ENCODE measurements at regions not wholly inside any gene's neighbourhood (a gene's known extent, or its start where the extent isn't known, plus 50 kb on each side); places are given as distances from the start of the nearest gene placed in this dataset.

GRCh38 chr10:7507887-7508726, 97.3 kb upstream of the SFMBT2 start:
- no peak for DNase-seq (ENCODE audit: low read depth, low spot score)

- no peak for DNase-seq (ENCODE audit: low read depth, low spot score)
Measured at GRCh38 chr10:7506571-7506970, 95.7 kb upstream of the SFMBT2 start.

- DNase-seq (ENCODE audit: low read depth, low spot score), result no peak
Measured at GRCh38 chr10:7505196-7505595, 94.4 kb upstream of the SFMBT2 start.

- no peak for DNase-seq (ENCODE audit: low read depth, low spot score)
Measured at GRCh38 chr10:7503190-7503589, 92.4 kb upstream of the SFMBT2 start.

GRCh38 chr10:7501157-7501556, 90.3 kb upstream of the SFMBT2 start:
- no peak for DNase-seq (ENCODE audit: low read depth, low spot score)

GRCh38 chr10:7498111-7498510, 87.3 kb upstream of the SFMBT2 start:
- DNase-seq (ENCODE audit: low read depth, low spot score), result no peak

GRCh38 chr10:7493996-7494395, 83.2 kb upstream of the SFMBT2 start:
- DNase-seq (ENCODE audit: low read depth, low spot score), result no peak

- no peak for DNase-seq (ENCODE audit: low read depth, low spot score)
Measured at GRCh38 chr10:7492660-7493046, 81.8 kb upstream of the SFMBT2 start.

- DNase-seq (ENCODE audit: low read depth, low spot score), result no peak
Measured at GRCh38 chr10:7491949-7492659, 81.3 kb upstream of the SFMBT2 start.

GRCh38 chr10:7491230-7491629, 80.4 kb upstream of the SFMBT2 start:
- DNase-seq (ENCODE audit: low read depth, low spot score), result no peak

- peak; percentile 37 for DNase-seq (ENCODE audit: low read depth, low spot score)
Measured at GRCh38 chr10:7488418-7488829, 77.6 kb upstream of the SFMBT2 start.

GRCh38 chr10:7487528-7487927, 76.7 kb upstream of the SFMBT2 start:
- DNase-seq (ENCODE audit: low read depth, low spot score), result no peak

- no peak for DNase-seq (ENCODE audit: low read depth, low spot score)
Measured at GRCh38 chr10:7486528-7486927, 75.7 kb upstream of the SFMBT2 start.

- DNase-seq (ENCODE audit: low read depth, low spot score), result no peak
Measured at GRCh38 chr10:7485799-7486198, 75.0 kb upstream of the SFMBT2 start.

GRCh38 chr10:7485244-7485556, 74.4 kb upstream of the SFMBT2 start:
- DNase-seq (ENCODE audit: low read depth, low spot score), result no peak

- DNase-seq (ENCODE audit: low read depth, low spot score), result no peak
Measured at GRCh38 chr10:7484456-7485243, 73.8 kb upstream of the SFMBT2 start.

GRCh38 chr10:7483848-7484247, 73.0 kb upstream of the SFMBT2 start:
- no peak for DNase-seq (ENCODE audit: low read depth, low spot score)

- no peak for DNase-seq (ENCODE audit: low read depth, low spot score)
Measured at GRCh38 chr10:7482992-7483391, 72.2 kb upstream of the SFMBT2 start.

GRCh38 chr10:7481368-7481765, 70.5 kb upstream of the SFMBT2 start:
- DNase-seq (ENCODE audit: low read depth, low spot score), result no peak

- no peak for DNase-seq (ENCODE audit: low read depth, low spot score)
Measured at GRCh38 chr10:7480742-7481367, 70.0 kb upstream of the SFMBT2 start.

- no peak for DNase-seq (ENCODE audit: low read depth, low spot score)
Measured at GRCh38 chr10:7479861-7480598, 69.2 kb upstream of the SFMBT2 start.

All from smooth muscle cell of the brain vasculature (primary cell).